ENCODE measurements at regions not wholly inside any gene's neighbourhood (a gene's known extent, or its start where the extent isn't known, plus 50 kb on each side); places are given as distances from the start of the nearest gene placed in this dataset.

DNA sequence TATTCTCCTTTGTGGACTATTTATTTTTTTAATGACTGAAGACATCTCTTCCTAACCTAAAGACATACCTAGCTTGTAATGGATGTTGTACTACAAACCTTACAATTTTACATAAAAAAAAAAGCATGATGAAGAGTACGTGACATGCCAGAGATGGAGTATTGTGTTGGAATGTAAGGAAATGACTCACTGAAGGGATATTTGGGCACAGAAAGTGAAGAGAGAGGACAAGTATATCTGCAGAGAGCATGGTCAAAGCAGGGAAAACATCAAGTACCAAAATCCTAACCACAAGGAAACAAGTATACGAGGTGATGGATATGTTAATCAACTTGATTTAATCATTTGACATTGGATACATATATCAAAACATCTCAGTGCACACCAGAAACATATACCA, 1051.4 kb upstream of the PRKX start:
- no peak for DNase-seq (ENCODE audit: low spot score)
- no peaks in the 10 kb centered on the region for H3K4me1 Mint-ChIP-seq (ENCODE audit: low read depth)
- no peak overlapping the region for H3K27ac Mint-ChIP-seq
- H3K36me3 Mint-ChIP-seq (ENCODE audit: low read depth) = no peaks in the 10 kb centered on the region
- H3K27me3 Mint-ChIP-seq (ENCODE audit: low read depth) = no peaks in the 10 kb centered on the region
- no peak overlapping the region for H3K4me3 Mint-ChIP-seq
- peaks cover 13% of the 10 kb centered on the region for H3K9me3 Mint-ChIP-seq

DNA sequence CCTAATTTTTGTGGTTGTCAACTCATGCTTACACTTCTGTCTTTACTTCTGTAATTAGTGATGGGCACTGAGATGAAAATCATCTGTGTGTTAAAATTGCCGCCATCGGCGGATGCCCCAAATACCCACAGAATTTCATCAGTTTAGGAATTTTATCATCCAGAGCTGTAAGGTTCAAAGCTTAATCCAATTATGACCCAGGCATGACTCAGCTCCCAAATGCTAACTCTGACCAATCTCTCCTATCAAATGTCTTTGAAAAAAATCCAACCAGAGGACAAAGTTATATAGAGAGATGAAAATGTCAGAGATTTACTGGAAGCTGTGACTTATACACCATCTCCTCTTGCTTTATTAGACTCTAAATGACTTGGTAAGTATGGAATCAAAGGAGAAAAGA, 1048.7 kb upstream of the PRKX start:
- Mint-ChIP-seq H3K27ac (no peak overlapping the region), H3K4me1 (ENCODE audit: low read depth) (no peaks in the 10 kb centered on the region), H3K9me3 (peaks cover 13% of the 10 kb centered on the region), H3K27me3 (ENCODE audit: low read depth) (no peaks in the 10 kb centered on the region), H3K4me3 (no peak overlapping the region), H3K36me3 (ENCODE audit: low read depth) (no peaks in the 10 kb centered on the region)
- DNase-seq (ENCODE audit: low spot score) = no peak

DNA sequence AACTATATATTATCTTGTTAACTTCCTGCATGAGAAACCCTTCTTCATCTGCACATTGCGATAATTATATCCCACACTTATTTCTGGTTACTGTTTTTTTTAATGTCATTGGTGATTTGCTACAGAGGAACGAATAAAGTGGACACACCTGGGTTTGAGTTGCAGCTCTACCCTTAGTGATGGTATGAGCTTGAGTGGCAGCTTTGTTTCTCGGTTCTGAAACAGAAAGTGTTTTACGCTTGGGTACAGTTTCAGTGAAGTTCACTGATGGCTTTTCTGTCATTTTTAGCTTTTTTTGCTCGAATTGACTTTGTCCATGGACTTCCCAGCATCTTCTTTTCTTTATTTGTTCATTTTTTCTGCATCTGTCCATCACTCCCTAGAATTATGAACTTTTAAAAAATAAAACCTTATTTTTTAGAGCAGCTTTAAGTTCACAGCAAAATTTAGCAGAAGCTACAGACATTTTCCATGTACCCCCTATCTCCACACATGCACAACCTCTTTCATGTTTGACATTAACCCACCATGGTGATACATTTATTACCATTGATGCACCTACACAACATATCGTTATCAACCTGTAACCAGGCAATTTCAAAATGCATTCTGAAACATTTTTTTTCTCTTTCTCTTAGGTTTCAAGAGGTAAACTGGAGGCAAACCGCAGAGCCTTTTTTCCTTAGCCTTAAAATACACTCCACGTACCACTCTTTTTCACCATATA, 1041.6 kb upstream of the PRKX start:
- no peak for DNase-seq (ENCODE audit: low spot score)
- no peaks in the 10 kb centered on the region for H3K27me3 Mint-ChIP-seq (ENCODE audit: low read depth)
- peaks cover 3% of the 10 kb centered on the region for H3K9me3 Mint-ChIP-seq
- H3K4me1 Mint-ChIP-seq (ENCODE audit: low read depth) = no peaks in the 10 kb centered on the region
- H3K36me3 Mint-ChIP-seq (ENCODE audit: low read depth) = no peaks in the 10 kb centered on the region
- no peak overlapping the region for H3K27ac Mint-ChIP-seq
- H3K4me3 Mint-ChIP-seq = no peak overlapping the region

DNA sequence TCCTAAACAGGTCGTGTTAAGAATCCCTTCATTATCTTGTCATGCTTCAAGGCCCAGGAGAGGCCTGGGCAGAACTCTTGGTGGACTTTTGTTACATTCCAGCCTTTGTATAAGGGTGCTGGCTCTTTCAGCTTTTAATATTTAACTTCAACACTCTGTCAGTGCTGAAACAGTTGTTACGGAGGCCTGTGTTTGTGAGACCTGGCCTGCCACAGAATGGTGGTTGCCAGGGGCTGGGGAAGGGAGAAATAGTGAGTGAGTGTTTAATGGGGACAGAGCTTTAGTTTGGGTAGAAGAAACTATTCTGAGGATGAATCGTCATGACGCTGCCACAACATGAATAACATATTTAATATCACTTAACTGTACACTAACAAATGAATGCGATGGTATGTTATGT, 1027.6 kb upstream of the PRKX start:
- no peak overlapping the region for H3K27ac Mint-ChIP-seq
- H3K36me3 Mint-ChIP-seq (ENCODE audit: low read depth) = no peaks in the 10 kb centered on the region
- peaks cover 4% of the 10 kb centered on the region for H3K9me3 Mint-ChIP-seq
- no peaks in the 10 kb centered on the region for H3K4me1 Mint-ChIP-seq (ENCODE audit: low read depth)
- H3K27me3 Mint-ChIP-seq (ENCODE audit: low read depth) = no peaks in the 10 kb centered on the region
- no peak for DNase-seq (ENCODE audit: low spot score)
- H3K4me3 Mint-ChIP-seq = no peak overlapping the region

DNA sequence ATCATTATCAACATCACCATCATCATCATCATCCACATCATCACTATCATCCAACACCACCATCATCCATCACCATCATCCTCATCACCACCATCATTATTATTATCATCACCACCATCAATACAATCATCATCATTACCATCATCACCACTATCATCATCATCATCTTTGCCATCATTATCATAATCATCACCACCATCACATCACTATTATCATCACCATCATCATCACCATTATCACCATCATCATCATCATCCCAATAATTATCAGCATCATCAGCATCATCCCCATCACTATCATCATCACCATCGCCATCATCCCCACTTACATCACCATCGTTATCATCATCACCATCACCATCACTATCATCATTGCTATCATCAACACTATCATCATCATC, 1021.9 kb upstream of the PRKX start:
- Mint-ChIP-seq H3K36me3 (ENCODE audit: low read depth) (no peaks in the 10 kb centered on the region), H3K9me3 (peaks cover 5% of the 10 kb centered on the region), H3K4me3 (no peak overlapping the region), H3K27ac (no peak overlapping the region), H3K27me3 (ENCODE audit: low read depth) (no peaks in the 10 kb centered on the region), H3K4me1 (ENCODE audit: low read depth) (no peaks in the 10 kb centered on the region)
- no peak for DNase-seq (ENCODE audit: low spot score)

DNA sequence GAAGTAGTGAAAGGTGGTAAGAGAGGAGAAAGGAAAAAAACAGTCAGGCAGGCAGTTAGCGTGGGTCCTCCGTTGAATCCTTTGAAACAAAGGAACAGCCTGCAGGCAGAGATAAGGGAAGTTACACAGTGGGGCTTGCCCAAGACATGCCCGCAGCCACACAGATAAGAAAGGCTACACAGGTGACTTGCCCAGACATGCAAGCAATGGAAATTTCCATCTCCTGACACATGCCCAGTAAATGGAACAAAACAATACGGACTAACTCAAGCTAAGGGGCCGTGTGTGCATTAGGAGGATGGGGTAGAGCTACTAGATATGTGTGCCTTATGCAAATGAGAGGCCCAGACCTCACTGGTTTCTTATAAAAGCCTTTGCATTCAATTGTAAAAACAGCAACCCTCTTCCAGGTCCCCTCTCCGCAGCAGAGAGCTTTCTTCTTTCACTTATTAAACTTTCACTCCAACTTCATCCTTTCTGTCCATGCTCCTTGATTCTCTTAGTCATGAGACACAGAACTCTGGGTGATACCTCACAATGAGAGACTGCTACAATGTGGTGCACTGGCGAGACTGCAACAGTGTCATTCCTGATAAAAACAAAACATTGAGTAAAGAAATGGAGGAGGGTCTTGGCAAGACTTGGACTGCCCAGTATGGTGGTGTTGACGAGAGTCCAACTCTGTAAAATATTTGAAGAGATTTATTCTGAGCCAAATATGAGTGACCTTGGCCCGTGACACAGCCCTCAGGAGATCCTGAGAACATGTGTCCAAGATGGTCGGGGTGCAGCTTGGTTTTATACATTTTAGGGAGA, 997.4 kb upstream of the PRKX start:
- Mint-ChIP-seq H3K36me3 (ENCODE audit: low read depth) (no peaks in the 10 kb centered on the region), H3K27me3 (ENCODE audit: low read depth) (no peaks in the 10 kb centered on the region), H3K4me3 (no peak overlapping the region), H3K4me1 (ENCODE audit: low read depth) (no peaks in the 10 kb centered on the region), H3K27ac (peak overlapping the region; percentile 63), H3K9me3 (peaks cover 5% of the 10 kb centered on the region)
- no peak for DNase-seq (ENCODE audit: low spot score)

DNA sequence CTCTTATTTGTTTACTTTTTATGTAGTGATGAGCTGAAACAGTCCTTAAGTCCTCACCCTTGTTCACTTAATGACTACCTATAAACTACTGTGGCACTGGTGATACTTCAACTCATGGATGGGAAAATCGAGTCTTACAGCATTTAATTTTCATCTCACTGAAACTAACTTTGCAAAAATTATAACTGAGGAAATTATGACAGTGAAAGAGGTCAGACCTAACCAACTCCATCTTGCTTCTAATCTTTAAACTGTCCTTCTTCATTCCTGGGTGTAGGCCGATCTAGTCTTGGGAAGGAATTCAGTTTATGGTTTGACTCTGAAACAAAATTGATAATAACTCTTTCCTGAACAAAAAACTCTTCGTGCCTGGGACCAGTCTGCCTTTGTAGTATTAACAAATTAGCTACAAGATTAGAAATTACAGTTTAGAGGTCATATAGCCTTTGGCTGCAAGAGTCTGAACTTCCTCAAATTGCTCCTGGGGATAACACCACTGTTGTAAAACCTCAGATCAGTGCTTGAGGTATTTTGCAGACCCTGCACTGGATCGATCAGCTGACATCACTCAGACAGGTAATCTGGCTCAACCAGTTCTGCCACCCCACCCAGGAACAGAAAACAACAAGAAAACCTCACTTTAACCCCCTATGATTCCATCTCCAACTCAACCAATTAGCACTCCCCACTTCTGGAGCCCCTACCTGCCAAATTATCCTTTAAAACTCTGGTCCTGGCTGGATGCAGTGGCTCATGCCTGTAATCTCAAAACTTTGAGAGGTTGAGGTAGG, 995.7 kb upstream of the PRKX start:
- no peak overlapping the region for H3K4me3 Mint-ChIP-seq
- H3K27me3 Mint-ChIP-seq (ENCODE audit: low read depth) = no peaks in the 10 kb centered on the region
- H3K4me1 Mint-ChIP-seq (ENCODE audit: low read depth) = no peaks in the 10 kb centered on the region
- peaks cover 5% of the 10 kb centered on the region for H3K9me3 Mint-ChIP-seq
- no peaks in the 10 kb centered on the region for H3K36me3 Mint-ChIP-seq (ENCODE audit: low read depth)
- DNase-seq (ENCODE audit: low spot score) = no peak
- no peak overlapping the region for H3K27ac Mint-ChIP-seq

DNA sequence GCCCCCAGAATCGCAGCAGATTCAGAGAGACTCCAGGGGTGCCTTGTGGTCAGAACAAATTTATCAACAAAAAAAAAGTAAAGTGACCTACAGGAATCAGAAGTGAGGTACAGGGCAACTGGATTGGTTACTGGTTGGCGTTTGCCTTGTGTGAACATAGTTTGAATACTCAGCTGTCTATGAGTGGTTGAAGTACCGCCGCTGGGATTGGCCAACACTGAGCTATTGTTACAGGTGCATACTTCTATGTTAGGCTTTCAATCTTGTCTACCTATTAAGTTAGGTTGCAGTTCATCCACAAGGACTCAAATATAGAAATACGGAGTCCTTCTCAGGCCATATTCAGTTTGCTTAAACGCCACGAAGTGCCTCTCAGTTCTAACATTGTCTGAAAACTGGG, 993.5 kb upstream of the PRKX start:
- Mint-ChIP-seq H3K9me3 (peaks cover 5% of the 10 kb centered on the region), H3K27ac (no peak overlapping the region), H3K36me3 (ENCODE audit: low read depth) (no peaks in the 10 kb centered on the region), H3K27me3 (ENCODE audit: low read depth) (no peaks in the 10 kb centered on the region), H3K4me1 (ENCODE audit: low read depth) (no peaks in the 10 kb centered on the region), H3K4me3 (no peak overlapping the region)
- no peak for DNase-seq (ENCODE audit: low spot score)

DNA sequence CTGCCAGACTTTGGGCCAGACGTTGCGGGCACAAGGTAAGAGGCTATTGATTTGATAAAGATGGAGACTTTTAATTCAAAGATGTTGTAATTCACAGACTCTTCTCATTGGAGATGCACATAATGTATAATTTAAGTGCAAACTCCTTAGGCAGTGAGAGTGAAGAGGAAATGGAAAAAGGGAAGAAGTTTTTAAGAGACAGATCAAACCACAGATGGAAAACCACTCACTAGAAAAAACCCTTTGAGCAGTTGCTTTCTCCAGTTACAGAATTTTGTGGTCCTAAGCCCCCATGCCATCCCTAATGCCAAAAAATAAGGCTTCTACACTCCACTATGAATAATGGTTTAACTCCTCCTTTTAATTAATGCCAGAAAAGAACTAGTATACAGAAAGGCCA, 977.1 kb upstream of the PRKX start:
- Mint-ChIP-seq H3K27ac (no peak overlapping the region), H3K4me1 (ENCODE audit: low read depth) (no peaks in the 10 kb centered on the region), H3K9me3 (peaks cover 3% of the 10 kb centered on the region), H3K4me3 (no peak overlapping the region), H3K27me3 (ENCODE audit: low read depth) (no peaks in the 10 kb centered on the region), H3K36me3 (ENCODE audit: low read depth) (no peaks in the 10 kb centered on the region)
- DNase-seq (ENCODE audit: low spot score) = no peak

DNA sequence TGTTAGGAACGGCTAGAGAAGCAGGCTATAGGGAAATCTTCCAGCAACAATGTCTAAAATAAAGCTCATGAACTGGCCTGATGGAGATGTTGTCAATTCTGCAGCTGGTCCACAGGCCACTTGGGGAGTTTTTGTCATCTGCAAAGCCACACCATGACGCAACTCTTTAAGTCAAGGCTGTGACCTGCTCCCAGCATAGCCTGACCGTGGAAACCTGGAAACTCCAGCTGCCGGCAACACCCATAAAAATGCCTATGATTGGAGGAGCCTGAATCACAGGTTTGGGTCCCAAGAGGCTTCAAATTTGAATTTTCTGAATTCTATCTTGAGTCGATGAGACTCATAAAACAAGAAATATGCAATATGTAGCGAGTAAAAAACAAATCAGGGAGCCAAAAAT, 969.2 kb upstream of the PRKX start:
- Mint-ChIP-seq H3K36me3 (ENCODE audit: low read depth) (no peaks in the 10 kb centered on the region), H3K27ac (no peak overlapping the region), H3K27me3 (ENCODE audit: low read depth) (no peaks in the 10 kb centered on the region), H3K9me3 (peaks cover 4% of the 10 kb centered on the region), H3K4me3 (no peak overlapping the region), H3K4me1 (ENCODE audit: low read depth) (no peaks in the 10 kb centered on the region)
- no peak for DNase-seq (ENCODE audit: low spot score)

DNA sequence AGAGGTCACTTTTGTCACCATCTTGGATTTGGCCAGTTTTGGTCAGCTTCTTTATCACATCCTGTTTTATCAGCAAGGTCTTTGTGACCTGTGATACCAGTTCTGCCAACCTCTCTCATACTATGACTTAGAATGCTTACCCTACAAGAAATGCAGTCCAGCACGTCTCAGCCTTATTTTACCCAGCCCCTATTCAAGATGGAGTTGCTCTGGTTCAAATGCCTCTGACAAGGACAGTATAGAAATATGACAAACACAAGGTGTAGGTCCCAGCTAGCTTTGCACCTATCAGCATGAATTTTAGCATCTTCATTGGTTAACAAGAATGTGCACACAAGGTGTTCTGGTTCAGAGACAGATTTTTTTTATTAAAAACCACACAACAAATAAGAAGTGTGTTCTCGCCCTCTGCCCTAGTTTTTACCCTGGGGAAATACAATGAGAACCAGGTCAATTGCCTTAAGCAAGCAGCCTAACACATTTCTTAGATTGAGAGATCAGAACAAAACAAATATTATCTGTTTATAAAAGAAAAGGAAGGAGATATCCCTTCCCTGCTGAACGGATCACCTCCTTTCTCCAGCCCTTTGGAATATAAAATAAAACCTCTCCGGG, 962.3 kb upstream of the PRKX start:
- Mint-ChIP-seq H3K36me3 (ENCODE audit: low read depth) (no peaks in the 10 kb centered on the region), H3K4me1 (ENCODE audit: low read depth) (no peaks in the 10 kb centered on the region), H3K27ac (no peak overlapping the region), H3K9me3 (no peaks in the 10 kb centered on the region), H3K27me3 (ENCODE audit: low read depth) (no peaks in the 10 kb centered on the region), H3K4me3 (no peak overlapping the region)
- DNase-seq (ENCODE audit: low spot score) = no peak

DNA sequence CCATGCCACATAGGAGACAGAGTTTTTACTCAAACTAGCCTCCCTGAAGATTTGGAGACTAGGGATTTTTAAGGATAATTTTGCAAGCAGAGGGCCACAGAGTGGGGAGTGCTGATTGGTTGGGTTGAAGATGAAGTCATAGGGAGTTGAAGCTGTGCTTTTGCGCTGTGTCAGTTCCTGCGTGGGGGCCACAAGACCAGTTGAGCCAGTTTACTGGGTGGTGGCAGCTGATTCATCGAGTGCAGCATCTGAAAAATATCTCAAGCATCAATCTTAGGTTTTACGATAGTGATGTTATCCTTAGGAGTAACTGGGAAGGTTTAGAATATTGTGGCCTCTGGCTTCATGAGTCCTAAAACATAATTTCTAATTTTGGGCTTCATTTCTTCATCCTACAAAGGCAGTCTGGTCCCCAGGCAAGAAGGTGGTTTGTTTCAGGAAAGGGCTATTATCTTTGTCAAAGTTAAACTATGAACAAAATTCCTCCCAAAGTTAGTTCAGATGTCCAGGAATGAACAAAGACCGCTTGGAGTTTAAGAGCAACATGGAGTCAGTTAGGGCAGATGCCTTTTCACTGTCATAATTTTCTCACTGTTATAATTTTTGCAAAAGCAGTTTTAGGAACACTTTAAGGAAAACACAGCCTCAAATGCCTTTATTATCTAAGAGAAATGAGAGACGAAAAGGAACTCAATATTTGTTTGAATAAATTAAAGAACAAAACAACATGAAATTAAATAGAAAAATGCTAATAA, 960.8 kb upstream of the PRKX start:
- H3K4me1 Mint-ChIP-seq (ENCODE audit: low read depth) = no peaks in the 10 kb centered on the region
- H3K36me3 Mint-ChIP-seq (ENCODE audit: low read depth) = no peaks in the 10 kb centered on the region
- no peak overlapping the region for H3K27ac Mint-ChIP-seq
- no peaks in the 10 kb centered on the region for H3K9me3 Mint-ChIP-seq
- no peak for DNase-seq (ENCODE audit: low spot score)
- H3K27me3 Mint-ChIP-seq (ENCODE audit: low read depth) = no peaks in the 10 kb centered on the region
- no peak overlapping the region for H3K4me3 Mint-ChIP-seq

DNA sequence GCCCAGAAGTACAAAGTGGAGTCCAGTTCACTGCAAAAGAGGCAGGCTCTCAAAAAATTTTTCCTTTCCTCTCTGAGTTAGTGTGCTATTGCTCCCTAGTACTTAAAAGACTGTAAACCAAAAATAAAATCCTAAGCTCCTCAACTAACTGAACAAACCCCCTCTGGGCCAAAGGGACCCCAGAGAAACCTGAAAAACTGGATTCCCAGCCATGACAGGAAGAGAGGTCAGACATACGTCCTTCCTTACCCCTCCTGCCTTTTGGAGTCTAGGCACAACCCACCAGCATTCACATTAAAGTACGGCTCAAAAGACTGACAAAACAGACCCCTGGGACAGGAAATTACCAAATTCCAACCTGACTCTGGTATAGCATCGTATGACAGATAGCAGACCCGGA, 957.9 kb upstream of the PRKX start:
- no peaks in the 10 kb centered on the region for H3K36me3 Mint-ChIP-seq (ENCODE audit: low read depth)

More for the DNA sequence above, 957.9 kb upstream of the PRKX start:
- Mint-ChIP-seq H3K4me3 (no peak overlapping the region), H3K4me1 (ENCODE audit: low read depth) (no peaks in the 10 kb centered on the region), H3K27ac (no peak overlapping the region), H3K9me3 (no peaks in the 10 kb centered on the region), H3K27me3 (ENCODE audit: low read depth) (no peaks in the 10 kb centered on the region)
- no peak for DNase-seq (ENCODE audit: low spot score)
